BLaER1 treated with 17β-estradiol and CSF1 and Interleukin-3, amounts not matched to agents 10 nM and 100 nM (cell line): ENCODE measurements at regions not wholly inside any gene's neighbourhood (a gene's known extent, or its start where the extent isn't known, plus 50 kb on each side); places are given as distances from the start of the nearest gene placed in this dataset.
"Not testable (repeated sequence)": the region's sequence is repeated elsewhere in the genome, so short reads cannot be mapped to it uniquely, and the experiment has no call there.

Source experiments
- H3K27ac ChIP-seq, 11 experiments: shearing (Covaris generic); formaldehyde crosslinking; 2 replicates each; pipeline ENCODE4 v1.8.1; 2022
- H3K27me3 ChIP-seq, 11 experiments: shearing (Covaris generic); formaldehyde crosslinking; 2 replicates each; pipeline ENCODE4 v1.8.1; 2022
- H3K36me3 ChIP-seq, 11 experiments: shearing (Covaris generic); formaldehyde crosslinking; 2 replicates each; pipeline ENCODE4 v1.8.1; 2022
- H3K4me1 ChIP-seq, 10 experiments: shearing (Covaris generic); formaldehyde crosslinking; 2 replicates each; pipeline ENCODE4 v1.8.1; 2022
- H3K4me2 ChIP-seq, 11 experiments: shearing (Covaris generic); formaldehyde crosslinking; 2 replicates each; pipeline ENCODE4 v1.8.1; 2022
- H3K4me3 ChIP-seq, 10 experiments: shearing (Covaris generic); formaldehyde crosslinking; 2 replicates each; pipeline ENCODE4 v1.8.1; 2022
- H3K9ac ChIP-seq, 11 experiments: shearing (Covaris generic); formaldehyde crosslinking; 2 replicates each; pipeline ENCODE4 v1.8.1; 2022
- H3K9me3 ChIP-seq, 11 experiments: shearing (Covaris generic); formaldehyde crosslinking; replicated peaks in 1 of 11; 2 replicates each; pipeline ENCODE4 v1.8.1; 2022
- H4K20me1 ChIP-seq, 11 experiments: shearing (Covaris generic); formaldehyde crosslinking; 2 replicates each; pipeline ENCODE4 v1.8.1; 2022
- Cebpa-rat ChIP-seq, 11 experiments: shearing (Covaris generic); IDR thresholded peaks; 2 replicates each; pipeline ENCODE4 v1.8.1; 2022

DNA sequence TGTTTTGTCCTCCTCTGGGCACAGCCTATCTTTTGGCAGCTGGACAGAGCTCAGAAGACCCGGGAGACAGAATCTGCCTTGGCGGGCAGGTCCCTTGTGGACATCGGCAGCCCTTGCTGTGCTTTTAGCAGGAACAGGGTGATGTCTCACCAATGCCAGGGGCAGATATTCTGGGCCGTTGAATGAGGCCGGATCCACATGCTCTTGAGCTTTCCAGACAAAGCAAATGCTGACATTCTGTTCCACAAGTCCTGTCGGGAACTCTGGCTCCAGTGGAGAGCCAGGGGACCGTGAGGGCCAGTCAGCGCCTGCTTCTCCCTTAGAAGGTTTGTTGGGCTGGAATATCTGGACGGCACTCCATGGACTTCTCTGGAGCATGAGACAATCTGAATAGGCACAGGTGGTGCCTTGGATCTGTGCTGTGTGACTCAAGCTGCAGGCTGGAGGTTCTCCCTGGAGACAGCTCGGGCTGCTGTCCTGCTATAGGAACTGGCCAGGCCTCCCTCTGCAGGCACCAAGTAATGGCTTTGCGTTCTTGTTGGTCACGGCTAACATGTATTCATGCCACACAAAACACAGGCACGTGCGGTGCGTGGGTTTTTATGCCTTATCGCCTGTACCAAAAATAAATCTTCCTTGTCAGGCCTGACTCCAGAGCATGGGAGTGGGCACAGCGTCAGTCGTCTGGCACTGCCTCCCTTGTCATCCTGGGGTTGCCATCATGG lies 80.3 kb downstream of the GADD45G start:
- no peak for TF ChIP-seq Cebpa-rat (IDR thresholded peaks at IDR 0.05)
- Histone ChIP-seq H4K20me1 (no peaks in the 10 kb centered on the region), H3K36me3 (no peaks in the 10 kb centered on the region), H3K27ac (no peak overlapping the region), H3K4me2 (no peak overlapping the region), H3K9me3 (no peaks in the 10 kb centered on the region), H3K9ac (no peak overlapping the region), H3K4me3 (no peak overlapping the region), H3K27me3 (no peaks in the 10 kb centered on the region), H3K4me1 (peaks cover 0 to 17% (median 10%) of the 10 kb centered on the region in 10 experiments; a peak in 12 of 20 replicates)

- H3K27ac ChIP-seq, result no peak overlapping the region
- peaks cover 0 to 12% (median 10%) of the 10 kb centered on the region in 10 experiments; a peak in 12 of 20 replicates for H3K4me1 ChIP-seq
- peak overlapping the region in 2 of 11 experiments; percentile 8 to 15; a peak in 1 of 22 replicates for H3K4me2 ChIP-seq
- no peak for TF ChIP-seq Cebpa-rat (IDR thresholded peaks at IDR 0.05)
- H3K36me3 ChIP-seq, result no peaks in the 10 kb centered on the region
- no peaks in the 10 kb centered on the region for H3K27me3 ChIP-seq
- H3K4me3 ChIP-seq, result no peak overlapping the region
- H3K9ac ChIP-seq, result no peak overlapping the region
- H3K9me3 ChIP-seq, result no peaks in the 10 kb centered on the region
- no peaks in the 10 kb centered on the region for H4K20me1 ChIP-seq
Measured at GRCh38 chr9:89685698-89686097, 80.9 kb downstream of the GADD45G start.

DNA sequence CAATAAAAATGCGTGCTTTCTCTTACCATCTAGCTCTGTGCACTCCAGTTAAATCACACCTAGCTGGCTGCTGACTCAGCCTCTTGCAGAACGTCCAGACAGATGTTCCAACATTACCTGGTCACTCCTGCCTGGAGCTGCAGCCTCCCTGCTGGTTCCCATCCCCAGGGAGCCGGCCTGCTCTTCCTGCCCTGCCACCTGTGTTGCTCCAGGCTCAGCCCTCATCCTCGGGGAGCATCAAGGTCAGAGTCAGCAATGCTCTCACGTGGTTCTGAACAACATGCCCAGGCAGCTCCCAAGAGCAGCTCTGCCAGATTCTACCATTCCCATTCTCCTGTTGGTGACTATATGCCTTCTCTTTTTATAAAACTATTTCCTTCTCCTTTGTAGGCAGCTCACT lies 81.3 kb downstream of the GADD45G start:
- peak overlapping the region in 1 of 11 experiments; percentile 25; a peak in 1 of 22 replicates for H3K27ac ChIP-seq
- no peak overlapping the region for H3K9ac ChIP-seq
- no peak for TF ChIP-seq Cebpa-rat (IDR thresholded peaks at IDR 0.05)

GRCh38 chr9:89686621-89687020 lies 81.8 kb downstream of the GADD45G start:
- peaks cover 0 to 11% (median 10%) of the 10 kb centered on the region in 10 experiments; a peak in 11 of 20 replicates for H3K4me1 ChIP-seq
- H3K27me3 ChIP-seq, result no peaks in the 10 kb centered on the region
- peak overlapping the region in 9 of 11 experiments; percentile 1 to 44 (median 17); a peak in 7 of 22 replicates for H3K4me2 ChIP-seq
- no peak overlapping the region for H3K9ac ChIP-seq
- peak overlapping the region in 1 of 11 experiments; percentile 25; a peak in 2 of 22 replicates for H3K27ac ChIP-seq
- no peaks in the 10 kb centered on the region for H4K20me1 ChIP-seq
- H3K36me3 ChIP-seq, result no peaks in the 10 kb centered on the region
- TF ChIP-seq Cebpa-rat (IDR thresholded peaks at IDR 0.05), result no peak
- H3K4me3 ChIP-seq, result no peak overlapping the region
- H3K9me3 ChIP-seq, result no peaks in the 10 kb centered on the region

More for the DNA sequence above, 81.3 kb downstream of the GADD45G start:
- H3K27me3 ChIP-seq, result no peaks in the 10 kb centered on the region
- H4K20me1 ChIP-seq, result no peaks in the 10 kb centered on the region
- H3K9me3 ChIP-seq, result no peaks in the 10 kb centered on the region
- peaks cover 0 to 11% (median 10%) of the 10 kb centered on the region in 10 experiments; a peak in 11 of 20 replicates for H3K4me1 ChIP-seq
- H3K36me3 ChIP-seq, result no peaks in the 10 kb centered on the region
- H3K4me2 ChIP-seq, result peak overlapping the region in 8 of 11 experiments; percentile 1 to 44 (median 16); a peak in 5 of 22 replicates
- H3K4me3 ChIP-seq, result no peak overlapping the region

GRCh38 chr9:89687188-89687587 lies 82.4 kb downstream of the GADD45G start:
- H3K4me3 ChIP-seq, result no peak overlapping the region
- peaks cover 0 to 11% (median 10%) of the 10 kb centered on the region in 10 experiments; a peak in 11 of 20 replicates for H3K4me1 ChIP-seq
- no peak overlapping the region for H3K27ac ChIP-seq
- H3K9me3 ChIP-seq, result no peaks in the 10 kb centered on the region
- H3K36me3 ChIP-seq, result no peaks in the 10 kb centered on the region
- H4K20me1 ChIP-seq, result no peaks in the 10 kb centered on the region
- H3K27me3 ChIP-seq, result no peaks in the 10 kb centered on the region
- TF ChIP-seq Cebpa-rat (IDR thresholded peaks at IDR 0.05), result no peak
- H3K4me2 ChIP-seq, result peak overlapping the region in 1 of 11 experiments; percentile 32; a peak in 1 of 22 replicates
- no peak overlapping the region for H3K9ac ChIP-seq

DNA sequence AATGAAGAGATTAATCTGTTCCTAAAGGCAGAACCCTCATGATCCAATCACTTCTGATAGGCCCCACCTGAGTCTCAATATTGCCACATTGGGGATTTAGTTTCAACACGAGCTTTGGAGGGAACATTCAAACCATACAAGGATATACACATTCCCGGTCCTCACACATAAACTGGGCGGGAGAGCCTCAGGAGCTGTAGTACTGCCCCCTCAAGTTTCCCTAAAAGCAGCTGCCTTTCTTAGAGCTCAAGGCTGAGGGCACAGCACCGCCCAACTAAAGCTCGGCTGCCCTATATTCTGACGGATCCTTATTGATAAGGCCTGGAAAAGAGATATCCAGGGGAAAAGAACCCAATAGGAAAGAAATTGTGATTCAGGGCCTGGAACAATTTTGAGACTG lies 83.0 kb downstream of the GADD45G start:
- Histone ChIP-seq H3K9ac (no peak overlapping the region), H3K27me3 (no peaks in the 10 kb centered on the region), H3K4me3 (no peak overlapping the region), H3K4me2 (no peak overlapping the region), H3K9me3 (no peaks in the 10 kb centered on the region), H3K36me3 (no peaks in the 10 kb centered on the region), H4K20me1 (no peaks in the 10 kb centered on the region), H3K4me1 (peaks cover 0 to 11% (median 10%) of the 10 kb centered on the region in 10 experiments; a peak in 11 of 20 replicates), H3K27ac (no peak overlapping the region)
- TF ChIP-seq Cebpa-rat (IDR thresholded peaks at IDR 0.05), result no peak

DNA sequence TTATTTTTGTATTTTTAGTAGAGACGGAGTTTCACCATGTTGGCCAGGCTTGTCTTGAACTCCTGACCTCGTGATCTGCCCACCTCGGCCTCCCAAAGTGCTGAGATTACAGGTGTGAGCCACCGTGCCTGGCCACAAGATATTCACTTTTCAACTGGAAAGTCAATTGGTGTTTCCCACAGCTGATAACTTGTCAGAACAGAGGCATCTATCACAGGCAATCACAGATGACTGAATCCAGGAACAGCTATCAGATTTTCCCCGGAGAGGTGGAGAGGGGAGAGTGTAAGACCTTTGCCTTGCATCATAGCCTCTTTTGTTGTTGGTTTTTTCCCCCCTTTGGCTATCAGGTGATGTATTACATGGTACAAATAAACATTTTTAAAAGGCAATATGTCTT lies 84.5 kb downstream of the GADD45G start:
- peaks cover 0 to 11% (median 10%) of the 10 kb centered on the region in 10 experiments; a peak in 11 of 20 replicates for H3K4me1 ChIP-seq
- not testable (repeated sequence) for H3K27ac ChIP-seq, H3K27me3 ChIP-seq, H3K9me3 ChIP-seq, H3K4me3 ChIP-seq, H3K36me3 ChIP-seq, H3K4me2 ChIP-seq, H3K9ac ChIP-seq, H4K20me1 ChIP-seq

- TF ChIP-seq Cebpa-rat (IDR thresholded peaks at IDR 0.05), result no peak
- Histone ChIP-seq H3K27ac (no peak overlapping the region), H3K4me3 (no peak overlapping the region), H3K4me1 (peaks cover 0 to 11% (median 10%) of the 10 kb centered on the region in 10 experiments; a peak in 11 of 20 replicates), H3K9me3 (no peaks in the 10 kb centered on the region), H3K36me3 (no peaks in the 10 kb centered on the region), H4K20me1 (no peaks in the 10 kb centered on the region), H3K4me2 (no peak overlapping the region), H3K9ac (no peak overlapping the region), H3K27me3 (no peaks in the 10 kb centered on the region)
Measured at GRCh38 chr9:89690334-89690912, 85.6 kb downstream of the GADD45G start.

- Histone ChIP-seq H3K4me1 (peaks cover 4 to 9% (median 7%) of the 10 kb centered on the region in 10 experiments; a peak in 15 of 20 replicates), H3K4me2 (no peak overlapping the region), H3K36me3 (no peaks in the 10 kb centered on the region), H3K9ac (no peak overlapping the region), H3K4me3 (no peak overlapping the region), H4K20me1 (no peaks in the 10 kb centered on the region), H3K27me3 (no peaks in the 10 kb centered on the region), H3K27ac (no peak overlapping the region), H3K9me3 (no peaks in the 10 kb centered on the region)
- no peak for TF ChIP-seq Cebpa-rat (IDR thresholded peaks at IDR 0.05)
Measured at GRCh38 chr9:89695441-89695891, 90.7 kb downstream of the GADD45G start.

DNA sequence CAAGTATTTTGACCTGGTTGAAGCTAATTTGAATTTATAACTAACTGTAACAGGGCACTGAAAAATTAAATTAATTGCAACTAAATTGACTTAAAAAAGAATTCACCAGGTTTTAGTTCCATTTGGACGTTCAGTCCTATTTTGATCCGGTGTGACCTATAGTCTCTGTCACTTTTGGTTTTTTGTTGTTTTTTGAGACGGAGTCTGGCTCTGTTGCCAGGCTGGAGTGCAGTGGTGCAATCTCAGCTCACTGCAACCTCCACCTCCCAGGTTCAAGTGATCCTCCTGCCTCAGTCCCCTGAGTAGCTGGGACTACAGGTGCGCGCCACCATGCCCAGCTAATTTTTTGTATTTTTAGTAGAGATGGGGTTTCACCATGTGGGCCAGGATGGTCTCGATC lies 91.2 kb downstream of the GADD45G start:
- H3K4me2 ChIP-seq, H3K4me3 ChIP-seq, H3K27me3 ChIP-seq, H3K9me3 ChIP-seq, H3K36me3 ChIP-seq, H4K20me1 ChIP-seq, H3K27ac ChIP-seq, H3K9ac ChIP-seq: not testable (repeated sequence)
- peaks cover 7 to 15% (median 12%) of the 10 kb centered on the region in 10 experiments for H3K4me1 ChIP-seq
